ENCODE measurements at regions not wholly inside any gene's neighbourhood (a gene's known extent, or its start where the extent isn't known, plus 50 kb on each side); places are given as distances from the start of the nearest gene placed in this dataset.

DNA sequence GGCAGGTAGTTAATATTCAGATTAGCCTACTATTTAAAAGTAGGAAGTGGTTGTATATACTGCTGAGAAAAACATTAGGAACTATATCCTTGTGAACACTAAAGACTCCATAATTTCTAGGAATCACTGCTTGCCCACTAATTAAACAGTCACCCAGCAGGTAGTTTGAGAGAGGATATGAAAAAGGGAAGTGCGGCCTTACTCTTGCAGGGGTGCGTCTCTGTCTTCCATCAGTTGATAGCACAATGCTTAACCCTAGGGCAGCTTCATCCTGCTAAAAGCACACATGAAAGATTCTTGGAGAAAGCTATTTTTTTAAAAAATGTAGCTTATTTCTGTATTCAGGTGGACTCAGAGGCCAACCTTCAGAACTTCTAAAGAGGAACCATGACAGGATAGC lies 53.1 kb upstream of the ATP5MC3 start:
- TF ChIP-seq, protein P1, sequence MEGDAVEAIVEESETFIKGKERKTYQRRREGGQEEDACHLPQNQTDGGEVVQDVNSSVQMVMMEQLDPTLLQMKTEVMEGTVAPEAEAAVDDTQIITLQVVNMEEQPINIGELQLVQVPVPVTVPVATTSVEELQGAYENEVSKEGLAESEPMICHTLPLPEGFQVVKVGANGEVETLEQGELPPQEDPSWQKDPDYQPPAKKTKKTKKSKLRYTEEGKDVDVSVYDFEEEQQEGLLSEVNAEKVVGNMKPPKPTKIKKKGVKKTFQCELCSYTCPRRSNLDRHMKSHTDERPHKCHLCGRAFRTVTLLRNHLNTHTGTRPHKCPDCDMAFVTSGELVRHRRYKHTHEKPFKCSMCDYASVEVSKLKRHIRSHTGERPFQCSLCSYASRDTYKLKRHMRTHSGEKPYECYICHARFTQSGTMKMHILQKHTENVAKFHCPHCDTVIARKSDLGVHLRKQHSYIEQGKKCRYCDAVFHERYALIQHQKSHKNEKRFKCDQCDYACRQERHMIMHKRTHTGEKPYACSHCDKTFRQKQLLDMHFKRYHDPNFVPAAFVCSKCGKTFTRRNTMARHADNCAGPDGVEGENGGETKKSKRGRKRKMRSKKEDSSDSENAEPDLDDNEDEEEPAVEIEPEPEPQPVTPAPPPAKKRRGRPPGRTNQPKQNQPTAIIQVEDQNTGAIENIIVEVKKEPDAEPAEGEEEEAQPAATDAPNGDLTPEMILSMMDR (IDR thresholded peaks at IDR 0.05), result no peak
- no peak for TF ChIP-seq POLR2A (IDR thresholded peaks at IDR 0.05)

Measured in uterus (tissue), 2 donors.